ENCODE measurements at regions not wholly inside any gene's neighbourhood (a gene's known extent, or its start where the extent isn't known, plus 50 kb on each side); places are given as distances from the start of the nearest gene placed in this dataset.
"Not testable (repeated sequence)": the region's sequence is repeated elsewhere in the genome, so short reads cannot be mapped to it uniquely, and the experiment has no call there.

- no peaks in the 10 kb centered on the region for H3K9me3 ChIP-seq
- no peak overlapping the region for H3K4me3 ChIP-seq
- no peak for DNase-seq
- intact Hi-C loops (cut with DNase I; ENCODE audit: low total_unique reads) = no loop called here
- H3K36me3 ChIP-seq = no peaks in the 10 kb centered on the region
- H3K27me3 ChIP-seq = no peaks in the 10 kb centered on the region
- peaks cover 0 to 24% (median 0%) of the 10 kb centered on the region in 4 donors for H3K4me1 ChIP-seq
- H3K27ac ChIP-seq = no peak overlapping the region
- TF ChIP-seq, protein P1, sequence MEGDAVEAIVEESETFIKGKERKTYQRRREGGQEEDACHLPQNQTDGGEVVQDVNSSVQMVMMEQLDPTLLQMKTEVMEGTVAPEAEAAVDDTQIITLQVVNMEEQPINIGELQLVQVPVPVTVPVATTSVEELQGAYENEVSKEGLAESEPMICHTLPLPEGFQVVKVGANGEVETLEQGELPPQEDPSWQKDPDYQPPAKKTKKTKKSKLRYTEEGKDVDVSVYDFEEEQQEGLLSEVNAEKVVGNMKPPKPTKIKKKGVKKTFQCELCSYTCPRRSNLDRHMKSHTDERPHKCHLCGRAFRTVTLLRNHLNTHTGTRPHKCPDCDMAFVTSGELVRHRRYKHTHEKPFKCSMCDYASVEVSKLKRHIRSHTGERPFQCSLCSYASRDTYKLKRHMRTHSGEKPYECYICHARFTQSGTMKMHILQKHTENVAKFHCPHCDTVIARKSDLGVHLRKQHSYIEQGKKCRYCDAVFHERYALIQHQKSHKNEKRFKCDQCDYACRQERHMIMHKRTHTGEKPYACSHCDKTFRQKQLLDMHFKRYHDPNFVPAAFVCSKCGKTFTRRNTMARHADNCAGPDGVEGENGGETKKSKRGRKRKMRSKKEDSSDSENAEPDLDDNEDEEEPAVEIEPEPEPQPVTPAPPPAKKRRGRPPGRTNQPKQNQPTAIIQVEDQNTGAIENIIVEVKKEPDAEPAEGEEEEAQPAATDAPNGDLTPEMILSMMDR (IDR thresholded peaks at IDR 0.05) = no peak
These were observed 77.3 kb upstream of the ZNF366 start for GRCh38 chr5:72584466-72584865.

GRCh38 chr5:72579290-72579689 is 72.1 kb upstream of the ZNF366 start:
- H3K36me3 ChIP-seq; DNase-seq; H3K9me3 ChIP-seq; H3K4me1 ChIP-seq; H3K27ac ChIP-seq; H3K4me3 ChIP-seq; intact Hi-C loops (cut with DNase I; ENCODE audit: low total_unique reads); H3K27me3 ChIP-seq: not testable (repeated sequence)

GRCh38 chr5:72572236-72572765 is 65.1 kb upstream of the ZNF366 start:
- H3K9me3 ChIP-seq = no peaks in the 10 kb centered on the region
- no peak overlapping the region for H3K27ac ChIP-seq
- H3K4me3 ChIP-seq = no peak overlapping the region
- TF ChIP-seq, protein P1 (IDR thresholded peaks at IDR 0.05) = no peak
- intact Hi-C loops (cut with DNase I; ENCODE audit: low total_unique reads) = no loop called here
- H3K27me3 ChIP-seq = no peaks in the 10 kb centered on the region
- H3K36me3 ChIP-seq = no peaks in the 10 kb centered on the region
- H3K4me1 ChIP-seq = no peaks in the 10 kb centered on the region
- DNase-seq = no peak

DNA sequence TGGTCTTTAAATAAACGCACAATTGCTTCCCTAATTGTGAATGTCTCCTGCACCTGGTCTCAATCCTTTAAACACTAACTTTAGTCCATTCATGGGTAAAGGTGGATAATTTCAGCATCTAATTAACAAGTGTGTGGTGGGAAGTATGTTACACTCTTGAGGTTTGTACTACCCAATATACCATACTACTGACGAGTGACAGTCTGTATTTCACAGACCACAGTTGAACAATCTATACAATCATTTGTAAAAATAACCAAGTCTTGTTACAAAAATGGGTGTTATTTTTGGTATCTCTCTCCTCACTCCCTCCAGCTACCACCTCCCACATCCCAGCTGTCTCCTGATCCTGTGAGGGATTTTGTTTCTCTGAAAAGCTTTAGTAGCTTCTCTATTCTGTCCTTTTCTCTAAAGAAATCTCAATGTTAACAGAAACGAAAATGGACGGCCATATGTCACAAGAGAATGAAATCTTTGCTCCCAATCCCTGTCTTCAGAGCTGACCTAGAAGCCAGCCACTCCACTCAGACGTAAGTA is 62.3 kb upstream of the ZNF366 start:
- TF ChIP-seq, protein P1 (IDR thresholded peaks at IDR 0.05) = no peak
- no peak for DNase-seq
- Histone ChIP-seq H3K27ac (no peak overlapping the region), H3K4me1 (no peaks in the 10 kb centered on the region), H3K36me3 (no peaks in the 10 kb centered on the region), H3K27me3 (no peaks in the 10 kb centered on the region), H3K9me3 (no peaks in the 10 kb centered on the region), H3K4me3 (no peak overlapping the region)
- intact Hi-C loops (cut with DNase I; ENCODE audit: low total_unique reads) = no loop called here

GRCh38 chr5:72566746-72567145 is 59.5 kb upstream of the ZNF366 start:
- Histone ChIP-seq H3K36me3 (no peaks in the 10 kb centered on the region), H3K9me3 (no peaks in the 10 kb centered on the region), H3K27me3 (no peaks in the 10 kb centered on the region), H3K27ac (no peak overlapping the region), H3K4me3 (no peak overlapping the region), H3K4me1 (no peaks in the 10 kb centered on the region)
- no peak for DNase-seq
- TF ChIP-seq, protein P1 (IDR thresholded peaks at IDR 0.05) = no peak
- intact Hi-C loops (cut with DNase I; ENCODE audit: low total_unique reads) = no loop called here

GRCh38 chr5:72565513-72566289 is 58.5 kb upstream of the ZNF366 start:
- intact Hi-C loops (cut with DNase I; ENCODE audit: low total_unique reads) = no loop called here
- Histone ChIP-seq H3K4me1 (no peaks in the 10 kb centered on the region), H3K4me3 (no peak overlapping the region), H3K27me3 (no peaks in the 10 kb centered on the region), H3K27ac (no peak overlapping the region), H3K9me3 (no peaks in the 10 kb centered on the region), H3K36me3 (no peaks in the 10 kb centered on the region)
- TF ChIP-seq, protein P1 (IDR thresholded peaks at IDR 0.05) = no peak
- DNase-seq = no peak
